H9 (cell line): ENCODE measurements at regions not wholly inside any gene's neighbourhood (a gene's known extent, or its start where the extent isn't known, plus 50 kb on each side); places are given as distances from the start of the nearest gene placed in this dataset.

Experiments used
- DNase-seq: peaks from one replicate; pipeline ENCODE4 v3.0.0-alpha.2; 2017
- H2AFZ ChIP-seq: one replicate; pipeline ENCODE4 v1.6.1; 2013; ENCODE audit warnings: mild to moderate bottlenecking, low read length, control low read depth, moderate library complexity
- H2AK5ac ChIP-seq: 2 replicates; pipeline ENCODE4 v1.6.1; 2013; ENCODE audit warnings: low read length, control low read depth, mixed read lengths; ENCODE audit not compliant: insufficient read length
- H2BK120ac ChIP-seq: one replicate; pipeline ENCODE4 v1.6.1; 2013; ENCODE audit warnings: low read depth, mild to moderate bottlenecking, low read length, control low read depth, inconsistent platforms; ENCODE audit not compliant: poor library complexity, severe bottlenecking
- H2BK12ac ChIP-seq: 2 replicates; pipeline ENCODE4 v1.6.1; 2013; ENCODE audit warnings: low read length, control low read depth, mixed read lengths, low read depth; ENCODE audit not compliant: insufficient read length
- H2BK15ac ChIP-seq: 2 replicates; pipeline ENCODE4 v1.6.1; 2013; ENCODE audit warnings: low read depth, low read length, control low read depth
- H2BK20ac ChIP-seq: one replicate; pipeline ENCODE4 v1.6.1; 2013; ENCODE audit warnings: low read depth, mild to moderate bottlenecking, low read length, control low read depth, inconsistent platforms; ENCODE audit not compliant: poor library complexity, severe bottlenecking
- H2BK5ac ChIP-seq: 2 replicates; pipeline ENCODE4 v1.6.1; 2013; ENCODE audit warnings: low read length, control low read depth, mixed read lengths; ENCODE audit not compliant: insufficient read length
- H3K14ac ChIP-seq: 2 replicates; pipeline ENCODE4 v1.6.1; 2013; ENCODE audit warnings: low read length, control low read depth; ENCODE audit not compliant: insufficient read depth
- H3K18ac ChIP-seq: 2 replicates; pipeline ENCODE4 v1.6.1; 2013; ENCODE audit warnings: low read depth, mild to moderate bottlenecking, mixed read lengths, low read length, control low read depth; ENCODE audit not compliant: insufficient read length
- H3K23ac ChIP-seq: 2 replicates; pipeline ENCODE4 v1.6.1; 2013; ENCODE audit warnings: low read length, control low read depth, mixed read lengths, low read depth; ENCODE audit not compliant: insufficient read length
- H3K23me2 ChIP-seq: 2 replicates; pipeline ENCODE4 v1.6.1; 2013; ENCODE audit warnings: low read depth, mild to moderate bottlenecking, mixed read lengths, low read length, control low read depth; ENCODE audit not compliant: insufficient read length, poor library complexity, severe bottlenecking
- H3K27ac ChIP-seq: 2 replicates; pipeline ENCODE4 v1.5.1; 2013; ENCODE audit warnings: low read length, control low read depth, mixed read lengths, low read depth; ENCODE audit not compliant: insufficient read length
- H3K27me3 ChIP-seq: 2 replicates; pipeline ENCODE4 v1.6.1; 2013; ENCODE audit warnings: low read length, control low read depth, inconsistent platforms; ENCODE audit not compliant: insufficient read depth
- H3K4ac ChIP-seq: 2 replicates; pipeline ENCODE4 v1.6.1; 2013; ENCODE audit warnings: low read depth, mild to moderate bottlenecking, control low read depth, inconsistent platforms, low read length, moderate library complexity
- H3K4me1 ChIP-seq: 2 replicates; pipeline ENCODE4 v1.6.1; 2013; ENCODE audit warnings: low read length, control low read depth, inconsistent platforms; ENCODE audit not compliant: insufficient read depth
- H3K4me2 ChIP-seq: 2 replicates; pipeline ENCODE4 v1.6.1; 2013; ENCODE audit warnings: low read length, control low read depth, mixed read lengths; ENCODE audit not compliant: insufficient read length, insufficient read depth
- H3K56ac ChIP-seq: 2 replicates; pipeline ENCODE4 v1.6.1; 2013; ENCODE audit warnings: low read depth, mild to moderate bottlenecking, mixed read lengths, low read length, control low read depth; ENCODE audit not compliant: insufficient read length
- H3K79me1 ChIP-seq: 2 replicates; pipeline ENCODE4 v1.6.1; 2013; ENCODE audit warnings: low read depth, mild to moderate bottlenecking, moderate library complexity, low read length, control low read depth, inconsistent platforms; ENCODE audit not compliant: insufficient read depth, poor library complexity, severe bottlenecking
- H3K79me2 ChIP-seq: 2 replicates; pipeline ENCODE4 v1.6.1; 2013; ENCODE audit warnings: low read length, control low read depth, inconsistent platforms; ENCODE audit not compliant: insufficient read depth
- H3K9ac ChIP-seq: 2 replicates; pipeline ENCODE4 v1.6.1; 2013; ENCODE audit warnings: low read length, control low read depth, mixed read lengths; ENCODE audit not compliant: insufficient read length; ENCODE audit errors: extremely low read depth
- H3K9me3 ChIP-seq: one replicate; pipeline ENCODE4 v1.6.1; 2013; ENCODE audit warnings: low read depth, low read length, inconsistent platforms; ENCODE audit not compliant: control insufficient read depth
- H3T11ph ChIP-seq: one replicate; pipeline ENCODE4 v1.6.1; 2013; ENCODE audit warnings: mild to moderate bottlenecking, low read length, control low read depth, inconsistent platforms
- H4K20me1 ChIP-seq: one replicate; pipeline ENCODE4 v1.6.1; 2013; ENCODE audit not compliant: control insufficient read depth, insufficient read length, insufficient read depth
- H4K5ac ChIP-seq: 2 replicates; pipeline ENCODE4 v1.6.1; 2013; ENCODE audit warnings: low read depth, mild to moderate bottlenecking, mixed read lengths, low read length, control low read depth; ENCODE audit not compliant: insufficient read length
- H4K8ac ChIP-seq: replicated peaks from 2 replicates; pipeline ENCODE4 v1.6.1; 2013; ENCODE audit warnings: low read length, control low read depth, mixed read lengths, low read depth; ENCODE audit not compliant: insufficient read length
- H4K91ac ChIP-seq: 2 replicates; pipeline ENCODE4 v1.6.1; 2013; ENCODE audit warnings: low read depth, mild to moderate bottlenecking, moderate library complexity, mixed read lengths, low read length, control low read depth; ENCODE audit not compliant: insufficient read length
- H3K27ac Mint-ChIP-seq, 3 experiments: 2 replicates in 2 of 3; 3 replicates in 1 of 3; pipeline ENCODE4 v1.8.0; 2020 to 2021; ENCODE audit warnings: mixed read lengths in 3 of 3, mild to moderate bottlenecking in 1 of 3, moderate library complexity in 1 of 3
- H3K27me3 Mint-ChIP-seq: 2 replicates; pipeline ENCODE4 v1.8.0; 2021; ENCODE audit warnings: low read depth, mild to moderate bottlenecking, moderate library complexity, mixed read lengths
- H3K36me3 Mint-ChIP-seq, 3 experiments: 2 replicates in 2 of 3; 3 replicates in 1 of 3; pipeline ENCODE4 v1.8.0; 2020 to 2021; ENCODE audit warnings: low read depth in 3 of 3, mixed read lengths in 3 of 3; ENCODE audit not compliant: insufficient read depth in 1 of 3
- H3K4me1 Mint-ChIP-seq, 2 experiments: 2 replicates each; pipeline ENCODE4 v1.8.0; 2020; ENCODE audit warnings: mixed read lengths in 2 of 2
- H3K4me3 Mint-ChIP-seq, 2 experiments: 2 replicates in 1 of 2; 3 replicates in 1 of 2; pipeline ENCODE4 v1.8.0; 2020 to 2021; ENCODE audit warnings: mild to moderate bottlenecking in 2 of 2, mixed read lengths in 2 of 2, moderate library complexity in 1 of 2
- H3K9me3 Mint-ChIP-seq, 2 experiments: 2 replicates in 1 of 2; 3 replicates in 1 of 2; pipeline ENCODE4 v1.8.0; 2020; ENCODE audit warnings: mild to moderate bottlenecking in 2 of 2, mixed read lengths in 2 of 2, moderate library complexity in 1 of 2
- CTCF ChIP-seq: fragments of 200-600 bp; sonication (generic); conservative IDR thresholded peaks from 3 replicates; pipeline ENCODE4 v1.8.0; 2021; ENCODE audit warnings: antibody characterized with exemption, mild to moderate bottlenecking
- WGBS: extraction: QIAGEN DNeasy Blood & Tissue Kit; methylation state at CpG from one replicate; pipeline ENCODE4 v1.1.7; 2013; ENCODE audit warnings: missing lambda C conversion rate, low lambda C conversion rate, mixed read lengths; ENCODE audit not compliant: insufficient read length; ENCODE audit errors: extremely low coverage; 5-methylcytosine and 5-hydroxymethylcytosine counted together

- Histone ChIP-seq H2BK12ac (no peak overlapping the region), H3K18ac (no peak overlapping the region), H4K20me1 (no peaks in the 10 kb centered on the region), H2BK15ac (no peak overlapping the region), H3K4me1 (no peaks in the 10 kb centered on the region), H3K23ac (no peak overlapping the region), H2AFZ (no peak overlapping the region), H3K14ac (no peak overlapping the region), H2BK20ac (no peak overlapping the region), H3K23me2 (no peaks in the 10 kb centered on the region), H3K9me3 (no peaks in the 10 kb centered on the region), H3K79me2 (no peaks in the 10 kb centered on the region), H4K8ac (no peak overlapping the region), H3K27me3 (no peaks in the 10 kb centered on the region), H2BK5ac (no peak overlapping the region), H3K27ac (no peak overlapping the region), H3K4me2 (no peak overlapping the region), H3K9ac (no peak overlapping the region), H2BK120ac (no peak overlapping the region), H2AK5ac (no peak overlapping the region), H4K5ac (no peak overlapping the region), H3K56ac (no peak overlapping the region), H4K91ac (no peak overlapping the region), H3K79me1 (no peaks in the 10 kb centered on the region), H3K4ac (no peak overlapping the region), H3T11ph (no peak overlapping the region)
- DNase-seq = no peak
- TF ChIP-seq CTCF = no peak
- Mint-ChIP-seq H3K4me1 (peaks cover 0 to 3% of the 10 kb centered on the region in 2 experiments; a peak in 1 of 4 replicates), H3K4me3 (no peak overlapping the region), H3K27me3 (no peaks in the 10 kb centered on the region), H3K36me3 (peaks cover 0 to 9% (median 2%) of the 10 kb centered on the region in 3 experiments; a peak in 2 of 7 replicates), H3K27ac (no peak overlapping the region; a peak in 1 of 7 replicates), H3K9me3 (peaks cover 3 to 4% of the 10 kb centered on the region in 2 experiments; a peak in 3 of 5 replicates)
- WGBS = no CpG with 5 or more reads among the region's 2 CpGs
These were observed 108.9 kb upstream of the THBS1 start for GRCh38 chr15:39471785-39472574.
